ENCODE measurements at regions not wholly inside any gene's neighbourhood (a gene's known extent, or its start where the extent isn't known, plus 50 kb on each side); places are given as distances from the start of the nearest gene placed in this dataset.
A peak's percentile ranks its signal among the peaks of the same experiment; 100 is the strongest.
"Not testable (repeated sequence)": the region's sequence is repeated elsewhere in the genome, so short reads cannot be mapped to it uniquely, and the experiment has no call there.

- DNase-seq, result peak; percentile 1
These were observed 259.8 kb upstream of the ANO5 start for GRCh38 chr11:21933095-21933494.

- no peak for DNase-seq
These were observed 248.3 kb upstream of the ANO5 start for GRCh38 chr11:21944577-21944976.

DNA sequence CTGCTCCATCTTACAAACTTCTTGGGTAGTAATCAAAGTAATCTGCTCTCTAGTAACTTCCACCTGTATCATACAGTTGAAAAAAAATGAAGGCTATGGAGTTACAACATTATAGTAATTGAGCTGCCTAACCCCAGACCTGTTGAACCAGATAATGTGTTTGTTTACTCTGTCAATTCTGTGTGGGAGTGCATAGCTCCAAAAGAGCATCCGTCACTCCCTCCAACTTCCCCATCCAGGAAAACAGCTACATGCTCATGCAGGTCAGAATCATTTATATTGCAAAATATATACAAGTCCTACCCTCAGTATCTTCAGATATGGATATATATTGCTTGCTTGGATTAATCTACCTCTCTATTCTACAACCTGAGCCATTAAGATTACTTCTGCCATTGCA lies 244.0 kb upstream of the ANO5 start:
- no peak for DNase-seq

- DNase-seq, result no peak
These were observed 243.0 kb upstream of the ANO5 start for GRCh38 chr11:21949763-21950413.

GRCh38 chr11:21963013-21963412 lies 229.9 kb upstream of the ANO5 start:
- no peak for DNase-seq

DNA sequence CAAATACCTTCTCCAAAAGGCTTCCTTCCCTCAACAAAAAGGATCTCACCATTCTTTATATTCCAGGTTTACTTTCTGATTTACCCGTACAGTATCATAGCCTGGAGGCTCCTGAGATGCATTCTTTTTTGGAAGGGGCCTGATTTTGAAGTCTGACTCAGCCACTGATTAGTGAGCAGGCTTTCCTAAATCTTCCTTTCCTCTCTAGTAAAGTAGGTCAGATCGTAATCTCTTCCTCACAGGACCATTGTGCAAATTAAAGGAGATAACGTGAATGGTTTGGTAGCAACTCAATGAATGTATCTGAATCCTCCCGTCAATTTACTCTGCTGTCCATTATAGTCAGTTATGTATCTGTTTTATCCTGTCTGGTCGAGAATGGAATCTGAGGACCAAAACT lies 227.7 kb upstream of the ANO5 start:
- no peak for DNase-seq

- no peak for DNase-seq
These were observed 224.2 kb upstream of the ANO5 start for GRCh38 chr11:21968702-21969101.

DNA sequence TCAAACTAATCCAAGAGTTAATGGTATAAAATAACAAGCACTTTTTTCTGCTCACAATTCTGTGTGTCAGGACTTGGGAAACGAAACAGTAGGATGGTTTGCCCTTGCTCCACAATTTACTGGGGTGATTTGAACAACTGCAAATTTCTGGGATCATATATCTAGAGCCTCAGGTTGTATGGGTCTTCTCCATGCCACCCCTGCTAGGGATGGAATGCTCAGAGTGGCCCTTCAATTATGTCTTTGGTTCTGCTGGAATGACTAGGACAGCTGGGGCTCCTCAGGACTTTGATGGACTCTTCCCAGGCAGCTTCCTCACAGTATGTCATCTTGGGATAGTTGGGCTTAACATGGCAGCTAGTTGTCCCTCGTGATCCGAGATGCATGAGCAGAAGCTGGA lies 223.0 kb upstream of the ANO5 start:
- no peak for DNase-seq

- DNase-seq, result no peak
These were observed 217.6 kb upstream of the ANO5 start for GRCh38 chr11:21975242-21975641.

GRCh38 chr11:21976210-21976609 lies 216.7 kb upstream of the ANO5 start:
- DNase-seq, result no peak

DNA sequence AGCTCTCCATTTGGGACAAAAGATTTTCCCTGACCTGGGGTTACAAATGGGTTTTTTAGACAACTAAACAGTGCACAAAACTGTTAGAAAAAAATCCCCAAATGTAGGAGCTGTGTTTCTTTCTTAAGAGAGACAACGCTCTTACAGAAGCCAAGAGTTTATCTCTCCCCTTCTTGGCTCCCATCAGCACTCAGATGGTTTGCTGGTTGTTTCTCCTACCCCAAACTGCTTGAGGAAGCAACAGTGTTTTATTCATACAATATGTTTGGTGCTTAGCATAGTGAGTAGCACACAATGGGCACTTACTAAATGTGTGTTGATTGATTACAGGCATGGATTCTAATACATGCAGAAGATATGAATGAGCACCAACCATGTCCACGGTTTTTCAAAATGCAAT lies 209.5 kb upstream of the ANO5 start:
- DNase-seq, result no peak

DNA sequence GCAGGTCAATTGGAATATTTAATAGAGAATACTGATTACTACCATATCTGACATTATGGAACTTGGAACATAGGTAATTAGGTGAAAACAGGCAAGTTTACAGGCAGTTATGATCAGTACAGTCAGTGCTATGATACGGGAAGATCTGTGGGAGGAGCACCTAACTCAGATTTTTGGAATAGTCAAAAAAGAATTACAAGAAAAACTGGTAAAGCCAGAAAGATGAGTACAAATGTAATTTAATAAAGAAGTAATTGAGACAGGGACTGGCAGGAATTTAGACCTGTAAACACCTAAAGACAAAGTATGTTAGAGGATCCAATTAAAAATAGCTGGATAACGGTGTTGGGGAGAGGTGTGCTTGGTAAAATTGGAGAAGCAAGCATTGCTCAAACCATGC lies 206.5 kb upstream of the ANO5 start:
- no peak for DNase-seq

DNA sequence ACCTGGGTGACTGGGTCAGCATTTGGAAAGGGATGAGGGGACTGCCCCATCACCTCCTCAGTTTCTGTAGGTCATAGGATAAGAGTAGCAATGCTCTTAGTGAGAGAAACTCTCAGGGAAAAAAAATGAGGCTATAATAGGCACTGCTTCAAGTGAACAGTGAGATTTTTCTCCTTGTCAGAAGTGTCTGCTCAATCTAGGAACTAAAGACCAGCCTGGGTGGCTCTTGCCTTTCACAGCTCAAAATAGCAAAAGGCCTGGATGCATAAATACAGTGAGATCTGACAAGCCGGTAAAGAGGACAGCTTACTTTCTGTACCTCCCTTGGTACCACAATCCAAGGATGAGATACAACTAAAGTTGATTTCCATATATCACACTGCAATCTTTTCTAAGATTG lies 205.6 kb upstream of the ANO5 start:
- DNase-seq, result no peak

- peak; percentile 31 for DNase-seq
These were observed 204.4 kb upstream of the ANO5 start for GRCh38 chr11:21988477-21988876.

- not testable (repeated sequence) for DNase-seq
These were observed 191.1 kb upstream of the ANO5 start for GRCh38 chr11:22001803-22002202.

GRCh38 chr11:22006901-22007300 lies 186.0 kb upstream of the ANO5 start:
- no peak for DNase-seq

DNA sequence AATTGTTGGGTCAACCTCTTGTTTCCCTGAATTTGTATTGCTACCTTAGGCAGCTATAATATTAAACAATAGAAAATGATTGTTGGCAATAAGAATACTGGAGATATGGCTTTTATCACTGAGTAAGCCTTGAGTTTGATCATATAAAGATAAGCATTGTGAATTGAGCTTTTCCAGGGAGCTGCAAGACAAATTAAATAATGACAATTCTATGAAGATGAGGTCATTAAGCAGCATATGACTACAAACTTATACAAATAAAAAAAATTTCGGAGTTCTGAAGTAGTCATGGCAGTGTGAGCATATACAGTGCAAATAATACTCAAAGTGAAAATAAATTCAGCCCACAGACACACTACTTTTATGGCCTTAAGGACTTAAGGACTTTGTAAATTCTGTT lies 161.1 kb upstream of the ANO5 start:
- DNase-seq, result no peak

DNA sequence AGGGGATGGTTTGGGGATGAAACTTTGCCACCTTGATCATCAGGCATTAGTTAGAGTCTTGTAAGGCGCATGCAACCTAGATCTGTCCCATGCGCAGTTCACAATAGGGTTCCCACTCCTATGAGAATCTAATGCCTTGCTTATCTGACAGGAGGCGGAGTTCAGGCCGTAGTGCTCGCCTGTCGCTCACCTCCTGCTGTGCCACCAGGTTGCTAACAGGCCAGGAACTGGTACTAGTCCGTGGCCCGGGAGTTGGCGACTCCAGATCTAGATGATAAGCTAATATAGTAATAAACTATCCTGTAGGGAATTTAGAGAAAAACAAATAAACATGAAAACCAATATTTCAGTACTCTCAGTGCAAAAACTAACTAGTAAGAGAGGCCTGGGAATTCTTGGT lies 155.4 kb upstream of the ANO5 start:
- no peak for DNase-seq

DNA sequence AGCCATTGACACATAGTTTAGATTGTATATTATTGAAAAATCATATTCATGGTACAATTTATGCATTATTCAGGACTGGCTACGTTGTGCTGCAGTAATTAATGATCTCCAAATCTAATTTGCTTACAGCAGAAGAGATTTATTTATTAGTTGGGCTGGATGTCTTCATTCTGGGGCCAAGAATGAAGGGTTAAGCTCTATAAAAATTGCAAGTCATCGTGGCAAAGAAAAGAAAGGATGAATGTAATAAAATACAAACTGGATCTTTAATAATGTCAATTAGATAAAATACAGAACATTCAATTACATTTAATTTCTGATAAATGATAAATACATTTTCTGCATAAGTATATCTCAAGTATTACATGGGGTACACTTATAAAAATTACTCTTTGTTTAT lies 151.8 kb upstream of the ANO5 start:
- no peak for DNase-seq

GRCh38 chr11:22042081-22042480 lies 150.8 kb upstream of the ANO5 start:
- no peak for DNase-seq

DNA sequence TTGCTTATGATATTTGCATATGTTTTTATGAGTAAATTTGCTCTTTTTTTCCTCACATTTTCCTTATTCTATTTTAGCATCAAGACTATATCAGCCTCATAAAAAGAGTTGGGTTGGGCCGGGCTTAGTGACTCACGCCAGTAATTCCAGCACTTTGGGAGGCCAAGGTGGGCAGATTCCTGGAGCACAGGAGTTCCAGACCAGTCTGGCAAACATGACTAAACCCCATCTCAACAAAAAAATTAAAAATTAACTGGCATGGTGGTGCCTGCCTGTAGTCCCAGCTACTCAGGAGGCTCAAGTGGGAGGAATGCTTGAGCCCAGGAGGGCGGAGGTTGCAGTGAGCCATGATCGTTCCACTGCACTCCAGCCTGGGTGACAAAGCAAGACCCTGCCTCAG lies 148.8 kb upstream of the ANO5 start:
- DNase-seq, result no peak

DNA sequence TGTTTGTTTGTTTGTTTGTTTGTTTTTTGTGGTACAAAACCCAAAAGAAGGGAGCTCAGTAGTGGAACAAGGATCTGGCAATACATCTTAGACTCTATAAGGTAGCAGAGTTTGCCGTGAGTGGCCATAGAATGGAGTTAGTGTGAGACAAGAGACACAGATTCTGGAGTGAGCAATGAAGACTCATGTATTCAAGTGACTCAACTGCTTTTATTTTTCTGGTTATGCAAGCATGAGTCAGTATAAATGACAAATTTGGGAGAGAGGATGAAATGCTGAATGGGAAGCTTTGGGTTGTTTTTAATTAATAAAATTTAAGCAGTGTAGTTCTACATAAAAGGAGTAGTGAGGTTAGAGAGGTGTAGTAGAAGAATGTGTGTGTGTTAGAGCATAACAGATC lies 143.6 kb upstream of the ANO5 start:
- DNase-seq, result no peak

- DNase-seq, result no peak
These were observed 127.4 kb upstream of the ANO5 start for GRCh38 chr11:22065472-22065871.

DNA sequence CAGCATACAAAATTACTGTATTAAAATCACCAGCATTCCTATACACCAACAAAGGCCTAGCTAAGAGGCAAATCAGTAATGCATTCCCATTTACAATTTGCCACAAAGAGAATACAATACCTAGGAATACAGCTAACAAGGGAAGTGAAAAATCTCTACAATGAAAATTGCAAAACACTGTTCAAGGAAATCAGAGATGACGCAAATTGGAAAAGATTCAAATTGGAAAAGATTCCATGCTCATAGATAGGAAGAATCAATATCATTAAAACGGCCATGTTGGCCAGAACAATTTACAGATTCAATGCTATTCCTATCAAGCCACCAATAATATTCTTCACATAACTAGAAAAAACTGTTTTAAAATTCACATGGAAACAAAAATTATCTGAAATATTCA lies 123.0 kb upstream of the ANO5 start:
- DNase-seq, result no peak

DNA sequence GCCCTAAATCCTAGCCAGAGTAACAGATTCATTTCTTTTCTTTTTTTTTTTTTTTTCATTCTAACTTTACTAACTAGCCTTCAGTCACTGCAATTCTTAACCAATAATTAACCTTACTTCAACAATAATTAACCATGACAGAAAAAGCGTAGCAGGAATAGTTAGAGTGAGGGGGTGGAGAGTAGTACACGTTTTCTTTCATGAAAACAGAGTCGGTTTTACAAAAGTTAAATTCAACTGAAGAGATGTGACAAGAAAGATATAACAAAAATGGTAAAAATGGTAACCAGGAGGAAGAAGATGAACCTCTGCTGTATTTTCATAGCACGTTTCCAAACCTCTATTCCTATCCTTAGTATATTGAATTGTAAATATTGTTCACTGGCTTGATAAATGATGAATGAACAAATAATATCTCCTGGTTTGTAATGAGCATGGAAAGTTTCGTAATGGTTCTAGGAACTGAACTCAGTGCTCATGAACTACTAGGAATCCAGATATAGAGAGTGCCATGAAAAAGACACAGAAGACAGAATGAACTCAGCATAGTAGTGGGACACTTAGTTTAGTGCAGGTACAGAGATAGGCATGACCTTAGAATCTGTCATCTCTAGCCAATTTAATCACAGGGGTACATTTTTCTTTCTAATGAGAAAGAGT lies 116.5 kb upstream of the ANO5 start:
- no peak for DNase-seq

Data from NCI-H1694 (cell line).